H9 (cell line): ENCODE measurements at regions not wholly inside any gene's neighbourhood (a gene's known extent, or its start where the extent isn't known, plus 50 kb on each side); places are given as distances from the start of the nearest gene placed in this dataset.

ENCODE experiments used
- DNase-seq: peaks from one replicate; pipeline ENCODE4 v3.0.0-alpha.2; 2017
- H2AFZ ChIP-seq: one replicate; pipeline ENCODE4 v1.6.1; 2013; ENCODE audit warnings: mild to moderate bottlenecking, low read length, control low read depth, moderate library complexity
- H2AK5ac ChIP-seq: 2 replicates; pipeline ENCODE4 v1.6.1; 2013; ENCODE audit warnings: low read length, control low read depth, mixed read lengths; ENCODE audit not compliant: insufficient read length
- H2BK120ac ChIP-seq: one replicate; pipeline ENCODE4 v1.6.1; 2013; ENCODE audit warnings: low read depth, mild to moderate bottlenecking, low read length, control low read depth, inconsistent platforms; ENCODE audit not compliant: poor library complexity, severe bottlenecking
- H2BK12ac ChIP-seq: 2 replicates; pipeline ENCODE4 v1.6.1; 2013; ENCODE audit warnings: low read length, control low read depth, mixed read lengths, low read depth; ENCODE audit not compliant: insufficient read length
- H2BK15ac ChIP-seq: 2 replicates; pipeline ENCODE4 v1.6.1; 2013; ENCODE audit warnings: low read depth, low read length, control low read depth
- H2BK20ac ChIP-seq: one replicate; pipeline ENCODE4 v1.6.1; 2013; ENCODE audit warnings: low read depth, mild to moderate bottlenecking, low read length, control low read depth, inconsistent platforms; ENCODE audit not compliant: poor library complexity, severe bottlenecking
- H2BK5ac ChIP-seq: 2 replicates; pipeline ENCODE4 v1.6.1; 2013; ENCODE audit warnings: low read length, control low read depth, mixed read lengths; ENCODE audit not compliant: insufficient read length
- H3K14ac ChIP-seq: 2 replicates; pipeline ENCODE4 v1.6.1; 2013; ENCODE audit warnings: low read length, control low read depth; ENCODE audit not compliant: insufficient read depth
- H3K18ac ChIP-seq: 2 replicates; pipeline ENCODE4 v1.6.1; 2013; ENCODE audit warnings: low read depth, mild to moderate bottlenecking, mixed read lengths, low read length, control low read depth; ENCODE audit not compliant: insufficient read length
- H3K23ac ChIP-seq: 2 replicates; pipeline ENCODE4 v1.6.1; 2013; ENCODE audit warnings: low read length, control low read depth, mixed read lengths, low read depth; ENCODE audit not compliant: insufficient read length
- H3K23me2 ChIP-seq: 2 replicates; pipeline ENCODE4 v1.6.1; 2013; ENCODE audit warnings: low read depth, mild to moderate bottlenecking, mixed read lengths, low read length, control low read depth; ENCODE audit not compliant: insufficient read length, poor library complexity, severe bottlenecking
- H3K27ac ChIP-seq: 2 replicates; pipeline ENCODE4 v1.5.1; 2013; ENCODE audit warnings: low read length, control low read depth, mixed read lengths, low read depth; ENCODE audit not compliant: insufficient read length
- H3K27me3 ChIP-seq: 2 replicates; pipeline ENCODE4 v1.6.1; 2013; ENCODE audit warnings: low read length, control low read depth, inconsistent platforms; ENCODE audit not compliant: insufficient read depth
- H3K4ac ChIP-seq: 2 replicates; pipeline ENCODE4 v1.6.1; 2013; ENCODE audit warnings: low read depth, mild to moderate bottlenecking, control low read depth, inconsistent platforms, low read length, moderate library complexity
- H3K4me1 ChIP-seq: 2 replicates; pipeline ENCODE4 v1.6.1; 2013; ENCODE audit warnings: low read length, control low read depth, inconsistent platforms; ENCODE audit not compliant: insufficient read depth
- H3K4me2 ChIP-seq: 2 replicates; pipeline ENCODE4 v1.6.1; 2013; ENCODE audit warnings: low read length, control low read depth, mixed read lengths; ENCODE audit not compliant: insufficient read length, insufficient read depth
- H3K56ac ChIP-seq: 2 replicates; pipeline ENCODE4 v1.6.1; 2013; ENCODE audit warnings: low read depth, mild to moderate bottlenecking, mixed read lengths, low read length, control low read depth; ENCODE audit not compliant: insufficient read length
- H3K79me1 ChIP-seq: 2 replicates; pipeline ENCODE4 v1.6.1; 2013; ENCODE audit warnings: low read depth, mild to moderate bottlenecking, moderate library complexity, low read length, control low read depth, inconsistent platforms; ENCODE audit not compliant: insufficient read depth, poor library complexity, severe bottlenecking
- H3K79me2 ChIP-seq: 2 replicates; pipeline ENCODE4 v1.6.1; 2013; ENCODE audit warnings: low read length, control low read depth, inconsistent platforms; ENCODE audit not compliant: insufficient read depth
- H3K9ac ChIP-seq: 2 replicates; pipeline ENCODE4 v1.6.1; 2013; ENCODE audit warnings: low read length, control low read depth, mixed read lengths; ENCODE audit not compliant: insufficient read length; ENCODE audit errors: extremely low read depth
- H3K9me3 ChIP-seq: one replicate; pipeline ENCODE4 v1.6.1; 2013; ENCODE audit warnings: low read depth, low read length, inconsistent platforms; ENCODE audit not compliant: control insufficient read depth
- H3T11ph ChIP-seq: one replicate; pipeline ENCODE4 v1.6.1; 2013; ENCODE audit warnings: mild to moderate bottlenecking, low read length, control low read depth, inconsistent platforms
- H4K20me1 ChIP-seq: one replicate; pipeline ENCODE4 v1.6.1; 2013; ENCODE audit not compliant: control insufficient read depth, insufficient read length, insufficient read depth
- H4K5ac ChIP-seq: 2 replicates; pipeline ENCODE4 v1.6.1; 2013; ENCODE audit warnings: low read depth, mild to moderate bottlenecking, mixed read lengths, low read length, control low read depth; ENCODE audit not compliant: insufficient read length
- H4K8ac ChIP-seq: replicated peaks from 2 replicates; pipeline ENCODE4 v1.6.1; 2013; ENCODE audit warnings: low read length, control low read depth, mixed read lengths, low read depth; ENCODE audit not compliant: insufficient read length
- H4K91ac ChIP-seq: 2 replicates; pipeline ENCODE4 v1.6.1; 2013; ENCODE audit warnings: low read depth, mild to moderate bottlenecking, moderate library complexity, mixed read lengths, low read length, control low read depth; ENCODE audit not compliant: insufficient read length
- H3K27ac Mint-ChIP-seq, 3 experiments: 2 replicates in 2 of 3; 3 replicates in 1 of 3; pipeline ENCODE4 v1.8.0; 2020 to 2021; ENCODE audit warnings: mixed read lengths in 3 of 3, mild to moderate bottlenecking in 1 of 3, moderate library complexity in 1 of 3
- H3K27me3 Mint-ChIP-seq: 2 replicates; pipeline ENCODE4 v1.8.0; 2021; ENCODE audit warnings: low read depth, mild to moderate bottlenecking, moderate library complexity, mixed read lengths
- H3K36me3 Mint-ChIP-seq, 3 experiments: 2 replicates in 2 of 3; 3 replicates in 1 of 3; pipeline ENCODE4 v1.8.0; 2020 to 2021; ENCODE audit warnings: low read depth in 3 of 3, mixed read lengths in 3 of 3; ENCODE audit not compliant: insufficient read depth in 1 of 3
- H3K4me1 Mint-ChIP-seq, 2 experiments: 2 replicates each; pipeline ENCODE4 v1.8.0; 2020; ENCODE audit warnings: mixed read lengths in 2 of 2
- H3K4me3 Mint-ChIP-seq, 2 experiments: 2 replicates in 1 of 2; 3 replicates in 1 of 2; pipeline ENCODE4 v1.8.0; 2020 to 2021; ENCODE audit warnings: mild to moderate bottlenecking in 2 of 2, mixed read lengths in 2 of 2, moderate library complexity in 1 of 2
- H3K9me3 Mint-ChIP-seq, 2 experiments: 2 replicates in 1 of 2; 3 replicates in 1 of 2; pipeline ENCODE4 v1.8.0; 2020; ENCODE audit warnings: mild to moderate bottlenecking in 2 of 2, mixed read lengths in 2 of 2, moderate library complexity in 1 of 2
- WGBS: extraction: QIAGEN DNeasy Blood & Tissue Kit; methylation state at CpG from one replicate; pipeline ENCODE4 v1.1.7; 2013; ENCODE audit warnings: missing lambda C conversion rate, low lambda C conversion rate, mixed read lengths; ENCODE audit not compliant: insufficient read length; ENCODE audit errors: extremely low coverage; 5-methylcytosine and 5-hydroxymethylcytosine counted together
- TF ChIP-seq, protein P1 (sequence below): fragments of 200-600 bp; sonication (generic); conservative IDR thresholded peaks from 3 replicates; pipeline ENCODE4 v1.8.0; 2021; ENCODE audit warnings: antibody characterized with exemption, mild to moderate bottlenecking

DNA sequence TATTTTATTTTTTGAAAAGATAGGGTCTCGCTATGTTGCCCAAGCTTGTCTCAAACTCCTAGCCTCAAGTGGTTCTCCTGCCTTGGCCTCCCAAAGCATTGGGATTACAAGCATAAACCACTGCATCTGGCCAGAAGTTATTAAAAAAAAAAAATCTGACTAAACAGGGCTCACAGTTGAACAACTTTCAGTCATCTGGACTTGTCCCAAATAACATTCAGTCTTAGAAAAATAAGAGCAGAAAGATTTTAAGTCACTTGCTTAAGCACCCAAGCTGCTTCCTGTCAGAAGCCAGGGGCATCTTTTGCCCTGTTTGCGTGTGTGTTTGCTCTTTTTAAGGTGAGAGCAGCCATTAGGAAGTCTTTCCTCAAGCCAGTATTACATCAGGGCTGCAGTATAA is 286.8 kb downstream of the LMO4 start:
- H3K4ac ChIP-seq, result no peak overlapping the region
- no peak overlapping the region for H4K5ac ChIP-seq
- H3K56ac ChIP-seq, result no peak overlapping the region
- H4K8ac ChIP-seq, result no peak overlapping the region
- TF ChIP-seq, protein P1, sequence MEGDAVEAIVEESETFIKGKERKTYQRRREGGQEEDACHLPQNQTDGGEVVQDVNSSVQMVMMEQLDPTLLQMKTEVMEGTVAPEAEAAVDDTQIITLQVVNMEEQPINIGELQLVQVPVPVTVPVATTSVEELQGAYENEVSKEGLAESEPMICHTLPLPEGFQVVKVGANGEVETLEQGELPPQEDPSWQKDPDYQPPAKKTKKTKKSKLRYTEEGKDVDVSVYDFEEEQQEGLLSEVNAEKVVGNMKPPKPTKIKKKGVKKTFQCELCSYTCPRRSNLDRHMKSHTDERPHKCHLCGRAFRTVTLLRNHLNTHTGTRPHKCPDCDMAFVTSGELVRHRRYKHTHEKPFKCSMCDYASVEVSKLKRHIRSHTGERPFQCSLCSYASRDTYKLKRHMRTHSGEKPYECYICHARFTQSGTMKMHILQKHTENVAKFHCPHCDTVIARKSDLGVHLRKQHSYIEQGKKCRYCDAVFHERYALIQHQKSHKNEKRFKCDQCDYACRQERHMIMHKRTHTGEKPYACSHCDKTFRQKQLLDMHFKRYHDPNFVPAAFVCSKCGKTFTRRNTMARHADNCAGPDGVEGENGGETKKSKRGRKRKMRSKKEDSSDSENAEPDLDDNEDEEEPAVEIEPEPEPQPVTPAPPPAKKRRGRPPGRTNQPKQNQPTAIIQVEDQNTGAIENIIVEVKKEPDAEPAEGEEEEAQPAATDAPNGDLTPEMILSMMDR, result no peak
- no peak overlapping the region for H3K23ac ChIP-seq
- no peak overlapping the region for H3K18ac ChIP-seq
- no peak overlapping the region for H2AFZ ChIP-seq
- no peak overlapping the region for H2BK5ac ChIP-seq
- H3K27me3 Mint-ChIP-seq, result no peaks in the 10 kb centered on the region
- H3K14ac ChIP-seq, result no peak overlapping the region
- no peak for DNase-seq
- H2BK120ac ChIP-seq, result no peak overlapping the region
- no peak overlapping the region for H2BK12ac ChIP-seq
- H3K27me3 ChIP-seq, result no peaks in the 10 kb centered on the region
- H3K4me1 ChIP-seq, result no peaks in the 10 kb centered on the region
- H3K4me3 Mint-ChIP-seq, result no peak overlapping the region
- no CpG with 5 or more reads among the region's 2 CpGs for WGBS
- no peak overlapping the region for H3K9ac ChIP-seq
- H3K27ac ChIP-seq, result no peak overlapping the region
- peaks cover 3 to 7% of the 10 kb centered on the region in 2 experiments for H3K9me3 Mint-ChIP-seq
- H3K9me3 ChIP-seq, result no peaks in the 10 kb centered on the region
- H3K79me2 ChIP-seq, result no peaks in the 10 kb centered on the region
- H3K4me1 Mint-ChIP-seq, result peaks cover 2 to 6% of the 10 kb centered on the region in 2 experiments; a peak in 2 of 4 replicates
- no peak overlapping the region for H2BK15ac ChIP-seq
- peaks cover 0 to 1% (median 0%) of the 10 kb centered on the region in 3 experiments; a peak in 1 of 7 replicates for H3K36me3 Mint-ChIP-seq
- H2BK20ac ChIP-seq, result no peak overlapping the region
- no peak overlapping the region for H3T11ph ChIP-seq
- H4K91ac ChIP-seq, result no peak overlapping the region
- no peaks in the 10 kb centered on the region for H3K23me2 ChIP-seq
- no peak overlapping the region for H2AK5ac ChIP-seq
- no peaks in the 10 kb centered on the region for H4K20me1 ChIP-seq
- no peaks in the 10 kb centered on the region for H3K79me1 ChIP-seq
- no peak overlapping the region for H3K27ac Mint-ChIP-seq
- H3K4me2 ChIP-seq, result no peak overlapping the region
